Body of pancreas (tissue), 4 donors: ENCODE measurements at regions not wholly inside any gene's neighbourhood (a gene's known extent, or its start where the extent isn't known, plus 50 kb on each side); places are given as distances from the start of the nearest gene placed in this dataset.

ENCODE experiments used
- ATAC-seq: fragments of 150-250 bp; one replicate; pipeline ENCODE4 v1.9.1; 2016
- DNase-seq, 4 donors: peaks; one replicate each; pipeline ENCODE4 v3.0.0-alpha.2; 2019
- H3K27ac ChIP-seq, 4 donors: fragments of 200-600 bp; sonication (generic); 1 replicate in 3 of 4; 2 replicates in 1 of 4; pipeline versions ENCODE4 v1.5.1 to v1.6.1; 2016 to 2019; ENCODE audit warnings: mild to moderate bottlenecking in 1 of 4, mixed read lengths in 1 of 4, moderate library complexity in 1 of 4
- H3K27me3 ChIP-seq, 2 donors: fragments of 200-600 bp; sonication (generic); one replicate each; pipeline ENCODE4 v1.6.0; 2016; ENCODE audit warnings: mild to moderate bottlenecking in 1 of 2
- H3K36me3 ChIP-seq, 2 donors: fragments of 200-600 bp; sonication (generic); replicated peaks in 1 of 2; 2 replicates each; pipeline ENCODE4 v1.5.1; 2016; ENCODE audit warnings: low read depth in 2 of 2; ENCODE audit not compliant: insufficient read depth in 1 of 2
- H3K4me1 ChIP-seq: fragments of 200-600 bp; sonication (generic); one replicate; pipeline ENCODE4 v1.6.0; 2016
- H3K4me3 ChIP-seq, 2 donors: fragments of 200-600 bp; sonication (generic); 1 replicate in 1 of 2; 2 replicates in 1 of 2; pipeline ENCODE4 v1.5.1; 2016 to 2019
- H3K9me3 ChIP-seq, 3 donors: fragments of 200-600 bp; sonication (generic); 1 replicate in 2 of 3; 2 replicates in 1 of 3; pipeline ENCODE4 v1.5.1; 2016
- POLR2A ChIP-seq, 3 donors: fragments of 450-650 bp; IDR thresholded peaks; one replicate each; pipeline ENCODE4 v1.6.1; 2016; ENCODE audit warnings: antibody characterized with exemption in 3 of 3, mild to moderate bottlenecking in 2 of 3
- WGBS, 2 donors: methylation state at CpG; one replicate each; pipeline ENCODE4 v1.1.5; 2017; 5-methylcytosine and 5-hydroxymethylcytosine counted together
- intact Hi-C: fragments of 100-400 bp; cut with DNase I; formaldehyde crosslinking; loops from one replicate; pipeline ENCODE4 v1.15.1; 2023
- TF ChIP-seq, protein P1 (sequence below), 7 experiments: fragments of 450-650 bp in 4 of 7; fragments of 200-600 bp in 3 of 7; sonication (generic) in 3 of 7; IDR thresholded peaks; one replicate each; pipeline ENCODE4 v1.5.1; 2016 to 2019; ENCODE audit warnings: antibody characterized with exemption in 7 of 7

DNA sequence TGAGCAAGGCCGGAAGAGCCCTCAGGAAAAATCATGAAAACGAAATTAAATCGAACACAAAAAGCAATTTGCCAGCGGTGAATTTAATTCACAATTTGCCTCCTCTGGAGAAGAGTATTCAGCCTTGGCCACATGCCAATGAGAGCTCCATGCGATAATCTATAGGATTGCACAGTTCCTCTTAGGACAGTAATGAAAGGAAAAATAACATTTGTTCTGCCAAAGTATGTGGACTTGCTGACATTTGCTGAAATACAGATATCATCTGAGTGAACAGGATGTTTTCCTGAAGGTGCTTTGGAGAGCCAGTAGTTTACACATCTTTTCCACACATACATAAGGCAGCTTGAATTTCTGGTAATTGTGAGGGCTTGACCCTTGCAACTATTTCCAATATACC, 188.6 kb upstream of the PDZRN3 start:
- H3K36me3 ChIP-seq, result no peaks in the 10 kb centered on the region
- 23 to 26% methylated on average over 5 of the region's 5 CpGs for WGBS, 2 donors
- H3K4me3 ChIP-seq, result no peak overlapping the region
- TF ChIP-seq, protein P1, sequence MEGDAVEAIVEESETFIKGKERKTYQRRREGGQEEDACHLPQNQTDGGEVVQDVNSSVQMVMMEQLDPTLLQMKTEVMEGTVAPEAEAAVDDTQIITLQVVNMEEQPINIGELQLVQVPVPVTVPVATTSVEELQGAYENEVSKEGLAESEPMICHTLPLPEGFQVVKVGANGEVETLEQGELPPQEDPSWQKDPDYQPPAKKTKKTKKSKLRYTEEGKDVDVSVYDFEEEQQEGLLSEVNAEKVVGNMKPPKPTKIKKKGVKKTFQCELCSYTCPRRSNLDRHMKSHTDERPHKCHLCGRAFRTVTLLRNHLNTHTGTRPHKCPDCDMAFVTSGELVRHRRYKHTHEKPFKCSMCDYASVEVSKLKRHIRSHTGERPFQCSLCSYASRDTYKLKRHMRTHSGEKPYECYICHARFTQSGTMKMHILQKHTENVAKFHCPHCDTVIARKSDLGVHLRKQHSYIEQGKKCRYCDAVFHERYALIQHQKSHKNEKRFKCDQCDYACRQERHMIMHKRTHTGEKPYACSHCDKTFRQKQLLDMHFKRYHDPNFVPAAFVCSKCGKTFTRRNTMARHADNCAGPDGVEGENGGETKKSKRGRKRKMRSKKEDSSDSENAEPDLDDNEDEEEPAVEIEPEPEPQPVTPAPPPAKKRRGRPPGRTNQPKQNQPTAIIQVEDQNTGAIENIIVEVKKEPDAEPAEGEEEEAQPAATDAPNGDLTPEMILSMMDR (IDR thresholded peaks at IDR 0.05), result no peak
- no peak for TF ChIP-seq POLR2A (IDR thresholded peaks at IDR 0.05)
- intact Hi-C loops, result no loop called here
- H3K4me1 ChIP-seq, result peaks cover 5% of the 10 kb centered on the region
- no peak overlapping the region for H3K27ac ChIP-seq
- ATAC-seq, result no peak
- H3K9me3 ChIP-seq, result no peaks in the 10 kb centered on the region
- peak in 1 of 4 donors; percentile 25 for DNase-seq
- no peaks in the 10 kb centered on the region for H3K27me3 ChIP-seq

DNA sequence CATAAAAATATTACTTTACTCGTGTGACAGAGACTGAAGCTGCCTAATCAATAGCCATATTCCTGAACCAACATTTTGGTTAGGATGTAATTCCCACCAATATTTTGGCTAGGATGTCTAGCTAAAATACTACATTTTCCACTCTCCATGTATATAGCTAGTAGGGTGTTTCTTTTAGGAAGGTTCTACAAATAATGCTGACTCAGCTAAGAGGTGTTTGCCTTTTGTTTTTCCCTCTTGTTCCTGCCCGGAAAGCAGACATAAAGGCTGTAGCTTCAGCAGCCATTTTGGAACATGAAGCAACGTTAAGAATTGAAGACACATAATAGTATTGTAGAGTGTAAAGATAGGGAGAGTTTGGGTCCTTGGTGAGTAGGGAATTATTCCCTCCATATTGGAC, 187.3 kb upstream of the PDZRN3 start:
- Histone ChIP-seq H3K4me3 (no peak overlapping the region), H3K27me3 (no peaks in the 10 kb centered on the region), H3K27ac (no peak overlapping the region), H3K36me3 (no peaks in the 10 kb centered on the region), H3K9me3 (no peaks in the 10 kb centered on the region), H3K4me1 (peaks cover 5% of the 10 kb centered on the region)
- TF ChIP-seq POLR2A (IDR thresholded peaks at IDR 0.05), result no peak
- TF ChIP-seq, protein P1 (IDR thresholded peaks at IDR 0.05), result no peak
- DNase-seq (no peak), ATAC-seq (no peak)
- intact Hi-C loops, result no loop called here
- 89 to 96% methylated on average over 3 of the region's 3 CpGs for WGBS, 2 donors

DNA sequence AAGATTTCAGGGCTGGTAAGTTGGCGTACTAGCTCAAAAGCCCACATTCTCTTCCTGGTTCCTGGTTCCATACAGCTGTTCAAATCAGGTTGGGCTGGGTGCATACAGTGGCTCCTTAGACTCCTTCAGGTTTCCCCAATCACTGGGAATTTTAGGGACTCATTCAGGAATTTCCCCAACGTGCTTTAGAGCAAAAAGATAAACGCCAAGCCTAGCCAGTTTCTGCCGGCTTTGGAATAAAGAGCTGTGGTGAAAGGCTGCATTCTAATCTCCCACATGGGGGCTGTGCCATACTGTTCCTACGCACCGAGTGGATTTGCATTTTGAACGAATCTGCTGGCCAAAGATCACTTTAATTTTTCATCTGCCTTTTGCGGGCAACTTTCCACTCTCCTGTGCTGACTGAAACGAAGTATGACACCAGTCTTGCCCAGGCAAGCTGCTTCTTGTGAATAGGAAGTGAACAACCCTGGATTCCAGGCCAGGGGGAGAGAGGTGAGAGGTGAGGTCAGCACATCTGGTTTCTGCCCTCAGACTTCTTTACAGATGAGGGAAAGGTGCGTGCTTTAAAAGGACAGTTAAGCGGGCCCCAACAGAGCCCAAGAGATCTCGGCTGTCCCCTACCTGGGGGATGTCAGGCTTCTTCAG, 184.2 kb upstream of the PDZRN3 start:
- Histone ChIP-seq H3K9me3 (no peaks in the 10 kb centered on the region), H3K27ac (no peak overlapping the region), H3K36me3 (no peaks in the 10 kb centered on the region), H3K4me3 (no peak overlapping the region), H3K4me1 (peaks cover 5% of the 10 kb centered on the region), H3K27me3 (no peaks in the 10 kb centered on the region)
- no peak for DNase-seq
- intact Hi-C loops, result no loop called here
- peak; percentile 24 for ATAC-seq
- TF ChIP-seq, protein P1 (IDR thresholded peaks at IDR 0.05), result no peak
- 61 to 73% methylated on average over 12 of the region's 12 CpGs for WGBS, 2 donors

DNA sequence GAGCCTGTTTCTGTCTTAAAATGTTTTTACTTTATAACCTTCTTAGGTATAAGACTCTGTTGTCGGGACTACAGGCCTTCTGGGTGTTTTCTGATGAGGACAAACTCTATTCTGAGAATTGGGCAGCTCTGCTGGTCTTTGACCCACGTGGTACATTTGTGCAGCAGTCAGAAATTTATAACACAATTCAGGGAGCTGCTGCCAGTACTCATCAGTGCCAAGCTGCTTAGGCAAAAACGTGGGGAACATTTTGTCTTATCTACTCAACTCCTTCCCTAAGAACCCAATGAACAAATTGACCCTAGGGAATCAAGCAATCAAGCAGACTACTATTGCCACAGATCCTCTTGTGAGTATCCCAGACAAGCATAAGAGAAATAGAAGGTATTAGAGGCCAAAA, 180.7 kb upstream of the PDZRN3 start:
- ATAC-seq (peak; percentile 52), DNase-seq (peak in 2 of 4 donors; percentile 3 to 12)
- 57 to 61% methylated on average over 3 of the region's 3 CpGs for WGBS, 2 donors
- Histone ChIP-seq H3K36me3 (no peaks in the 10 kb centered on the region), H3K27ac (no peak overlapping the region), H3K4me3 (no peak overlapping the region), H3K27me3 (no peaks in the 10 kb centered on the region), H3K4me1 (no peaks in the 10 kb centered on the region), H3K9me3 (no peaks in the 10 kb centered on the region)
- intact Hi-C loops, result no loop called here
- TF ChIP-seq, protein P1 (IDR thresholded peaks at IDR 0.05), result no peak
- TF ChIP-seq POLR2A (IDR thresholded peaks at IDR 0.05), result no peak

DNA sequence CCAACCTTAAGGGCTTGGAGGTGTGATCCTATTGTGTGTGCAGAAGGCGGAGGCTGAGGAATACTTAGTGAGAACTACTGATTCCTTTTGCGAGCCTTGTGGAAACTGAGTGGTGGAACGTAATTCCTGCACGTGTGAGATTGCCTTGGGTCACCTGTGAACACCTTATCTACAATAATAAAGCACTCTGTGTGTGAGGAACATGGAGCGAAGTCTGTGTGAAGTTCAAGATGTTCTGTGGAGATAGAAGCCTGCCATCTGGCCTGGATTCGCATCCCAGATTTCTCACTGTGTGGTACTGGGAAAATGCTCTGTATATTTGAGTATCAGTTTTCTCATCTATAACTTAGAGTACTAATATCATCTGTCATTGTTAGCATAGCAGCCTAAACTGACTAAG, 179.5 kb upstream of the PDZRN3 start:
- intact Hi-C loops, result no loop called here
- H3K27ac ChIP-seq, result no peak overlapping the region
- H3K9me3 ChIP-seq, result no peaks in the 10 kb centered on the region
- no peak overlapping the region for H3K4me3 ChIP-seq
- H3K4me1 ChIP-seq, result no peaks in the 10 kb centered on the region
- TF ChIP-seq, protein P1 (IDR thresholded peaks at IDR 0.05), result no peak
- TF ChIP-seq POLR2A (IDR thresholded peaks at IDR 0.05), result no peak
- WGBS, 2 donors, result 58 to 92% methylated on average over 6 of the region's 6 CpGs
- no peaks in the 10 kb centered on the region for H3K27me3 ChIP-seq
- no peaks in the 10 kb centered on the region for H3K36me3 ChIP-seq
- ATAC-seq (peak; percentile 40), DNase-seq (no peak)
